ENCODE measurements at regions not wholly inside any gene's neighbourhood (a gene's known extent, or its start where the extent isn't known, plus 50 kb on each side); places are given as distances from the start of the nearest gene placed in this dataset.

DNA sequence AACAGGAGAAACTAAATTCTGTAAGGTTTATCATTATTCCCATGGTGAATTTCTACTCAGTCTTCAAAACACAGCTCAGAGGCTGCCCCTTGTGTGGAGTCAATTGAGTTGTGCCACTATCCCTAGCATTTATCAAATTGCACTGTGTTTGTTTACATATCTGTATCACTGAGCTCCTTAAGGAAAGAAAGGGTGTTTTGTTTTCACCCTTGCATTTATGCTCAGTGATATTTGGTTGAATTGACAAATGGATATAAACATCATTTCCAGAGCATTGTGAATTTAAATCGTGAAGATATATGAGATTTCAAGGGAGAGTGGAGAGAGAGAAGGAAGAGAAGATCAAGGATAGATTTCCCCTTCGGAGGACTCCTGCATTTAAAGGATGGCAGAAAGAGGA is 55.1 kb upstream of the TNFRSF19 start:
- no peak for DNase-seq
- Histone ChIP-seq H3K9me2 (no peaks in the 10 kb centered on the region), H3K36me3 (replicated peaks in 1 of 2; ENCODE audit: control insufficient read depth in 1 of 2, insufficient read depth in 2 of 2, low read length in 1 of 2) (no peaks in the 10 kb centered on the region), H3F3A (replicated peaks; ENCODE audit: insufficient read depth) (peaks cover 8% of the 10 kb centered on the region), H4K20me1 (ENCODE audit: insufficient read depth) (no peaks in the 10 kb centered on the region), H3K79me2 (ENCODE audit: insufficient read depth) (no peaks in the 10 kb centered on the region), H3K27me3 (ENCODE audit: insufficient read depth) (no peaks in the 10 kb centered on the region), H3K4me3 (ENCODE audit: low read depth in 2 of 2, low read length in 1 of 2) (no peak overlapping the region), H3K4me1 (ENCODE audit: control insufficient read depth in 1 of 2, insufficient read depth in 2 of 2, low read depth in 1 of 2, low read length in 1 of 2) (peaks cover 3 to 12% of the 10 kb centered on the region in 2 experiments; a peak in 3 of 4 replicates), H2AFZ (ENCODE audit: low read depth) (no peak overlapping the region), H3K9me3 (no peaks in the 10 kb centered on the region), H3K27ac (ENCODE audit: low read depth in 2 of 2, low read length in 1 of 2) (no peak overlapping the region), H3K9ac (no peak overlapping the region), H3K4me2 (no peak overlapping the region)
- TF ChIP-seq RXRA (IDR thresholded peaks at IDR 0.05; ENCODE audit: borderline replicate concordance, low read depth) (no peak), FOXJ3 (CRISPR knock-in tag; IDR thresholded peaks at IDR 0.05) (no peak), SMC3 (IDR thresholded peaks at IDR 0.05; ENCODE audit: low read depth, low read length) (no peak), SIN3A (IDR thresholded peaks at IDR 0.05; ENCODE audit: borderline replicate concordance, low read depth, low read length) (no peak), FOSL2 (IDR thresholded peaks at IDR 0.05; ENCODE audit: borderline replicate concordance, low read depth) (no peak), MAX (IDR thresholded peaks at IDR 0.05; ENCODE audit: low read depth) (no peak), MEF2A (IDR thresholded peaks at IDR 0.05; ENCODE audit: borderline replicate concordance, low read depth) (no peak), TAF1 (IDR thresholded peaks at IDR 0.05; ENCODE audit: borderline replicate concordance, low read depth, low read length) (no peak), YY1 (IDR thresholded peaks at IDR 0.05; ENCODE audit: low read depth) (no peak), NRF1 (IDR thresholded peaks at IDR 0.05; ENCODE audit: low read depth, low read length) (no peak), ELF1 (IDR thresholded peaks at IDR 0.05) (no peak), FOXM1 (IDR thresholded peaks at IDR 0.05; ENCODE audit: low read depth) (no peak), ZBTB33 (IDR thresholded peaks at IDR 0.05; ENCODE audit: borderline replicate concordance, low read depth) (no peak)
- TF ChIP-seq, protein P1, sequence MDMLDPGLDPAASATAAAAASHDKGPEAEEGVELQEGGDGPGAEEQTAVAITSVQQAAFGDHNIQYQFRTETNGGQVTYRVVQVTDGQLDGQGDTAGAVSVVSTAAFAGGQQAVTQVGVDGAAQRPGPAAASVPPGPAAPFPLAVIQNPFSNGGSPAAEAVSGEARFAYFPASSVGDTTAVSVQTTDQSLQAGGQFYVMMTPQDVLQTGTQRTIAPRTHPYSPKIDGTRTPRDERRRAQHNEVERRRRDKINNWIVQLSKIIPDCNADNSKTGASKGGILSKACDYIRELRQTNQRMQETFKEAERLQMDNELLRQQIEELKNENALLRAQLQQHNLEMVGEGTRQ (IDR thresholded peaks at IDR 0.05; ENCODE audit: borderline replicate concordance, low read depth, low read length) = no peak
- TF ChIP-seq, protein P2, sequence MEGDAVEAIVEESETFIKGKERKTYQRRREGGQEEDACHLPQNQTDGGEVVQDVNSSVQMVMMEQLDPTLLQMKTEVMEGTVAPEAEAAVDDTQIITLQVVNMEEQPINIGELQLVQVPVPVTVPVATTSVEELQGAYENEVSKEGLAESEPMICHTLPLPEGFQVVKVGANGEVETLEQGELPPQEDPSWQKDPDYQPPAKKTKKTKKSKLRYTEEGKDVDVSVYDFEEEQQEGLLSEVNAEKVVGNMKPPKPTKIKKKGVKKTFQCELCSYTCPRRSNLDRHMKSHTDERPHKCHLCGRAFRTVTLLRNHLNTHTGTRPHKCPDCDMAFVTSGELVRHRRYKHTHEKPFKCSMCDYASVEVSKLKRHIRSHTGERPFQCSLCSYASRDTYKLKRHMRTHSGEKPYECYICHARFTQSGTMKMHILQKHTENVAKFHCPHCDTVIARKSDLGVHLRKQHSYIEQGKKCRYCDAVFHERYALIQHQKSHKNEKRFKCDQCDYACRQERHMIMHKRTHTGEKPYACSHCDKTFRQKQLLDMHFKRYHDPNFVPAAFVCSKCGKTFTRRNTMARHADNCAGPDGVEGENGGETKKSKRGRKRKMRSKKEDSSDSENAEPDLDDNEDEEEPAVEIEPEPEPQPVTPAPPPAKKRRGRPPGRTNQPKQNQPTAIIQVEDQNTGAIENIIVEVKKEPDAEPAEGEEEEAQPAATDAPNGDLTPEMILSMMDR (IDR thresholded peaks at IDR 0.05) = no peak
- TF ChIP-seq, protein P3, sequence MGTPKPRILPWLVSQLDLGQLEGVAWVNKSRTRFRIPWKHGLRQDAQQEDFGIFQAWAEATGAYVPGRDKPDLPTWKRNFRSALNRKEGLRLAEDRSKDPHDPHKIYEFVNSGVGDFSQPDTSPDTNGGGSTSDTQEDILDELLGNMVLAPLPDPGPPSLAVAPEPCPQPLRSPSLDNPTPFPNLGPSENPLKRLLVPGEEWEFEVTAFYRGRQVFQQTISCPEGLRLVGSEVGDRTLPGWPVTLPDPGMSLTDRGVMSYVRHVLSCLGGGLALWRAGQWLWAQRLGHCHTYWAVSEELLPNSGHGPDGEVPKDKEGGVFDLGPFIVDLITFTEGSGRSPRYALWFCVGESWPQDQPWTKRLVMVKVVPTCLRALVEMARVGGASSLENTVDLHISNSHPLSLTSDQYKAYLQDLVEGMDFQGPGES (IDR thresholded peaks at IDR 0.05; ENCODE audit: low read depth, low read length) = no peak
- POLR2A ChIA-PET = no interaction called here
- 84% methylated on average over 2 of the region's 2 CpGs for WGBS (ENCODE audit: low lambda C conversion rate)
- CTCF ChIA-PET = no interaction called here

Measured in SK-N-SH (cell line).